ENCODE measurements at regions not wholly inside any gene's neighbourhood (a gene's known extent, or its start where the extent isn't known, plus 50 kb on each side); places are given as distances from the start of the nearest gene placed in this dataset.

DNA sequence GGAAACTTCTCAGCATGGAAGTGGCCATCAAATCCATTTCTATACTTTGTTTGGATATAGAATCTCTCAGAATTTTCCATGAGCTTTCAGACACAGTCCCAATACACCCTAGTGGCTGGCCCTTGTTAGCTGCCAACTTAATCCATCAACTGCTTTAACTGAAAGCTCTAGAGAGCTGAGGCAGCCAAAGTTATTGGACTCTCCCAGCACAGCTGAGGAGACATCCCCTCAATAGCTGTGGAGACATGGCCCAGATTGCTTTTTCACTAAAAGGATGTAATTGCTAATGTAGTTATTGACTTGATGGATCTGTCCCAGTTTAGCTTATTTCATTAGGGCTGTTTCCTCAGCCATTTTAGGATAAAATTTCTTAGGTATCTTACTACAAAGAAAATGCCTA, 94.8 kb upstream of the PRMT6 start (continued):
- TF ChIP-seq, protein P1, sequence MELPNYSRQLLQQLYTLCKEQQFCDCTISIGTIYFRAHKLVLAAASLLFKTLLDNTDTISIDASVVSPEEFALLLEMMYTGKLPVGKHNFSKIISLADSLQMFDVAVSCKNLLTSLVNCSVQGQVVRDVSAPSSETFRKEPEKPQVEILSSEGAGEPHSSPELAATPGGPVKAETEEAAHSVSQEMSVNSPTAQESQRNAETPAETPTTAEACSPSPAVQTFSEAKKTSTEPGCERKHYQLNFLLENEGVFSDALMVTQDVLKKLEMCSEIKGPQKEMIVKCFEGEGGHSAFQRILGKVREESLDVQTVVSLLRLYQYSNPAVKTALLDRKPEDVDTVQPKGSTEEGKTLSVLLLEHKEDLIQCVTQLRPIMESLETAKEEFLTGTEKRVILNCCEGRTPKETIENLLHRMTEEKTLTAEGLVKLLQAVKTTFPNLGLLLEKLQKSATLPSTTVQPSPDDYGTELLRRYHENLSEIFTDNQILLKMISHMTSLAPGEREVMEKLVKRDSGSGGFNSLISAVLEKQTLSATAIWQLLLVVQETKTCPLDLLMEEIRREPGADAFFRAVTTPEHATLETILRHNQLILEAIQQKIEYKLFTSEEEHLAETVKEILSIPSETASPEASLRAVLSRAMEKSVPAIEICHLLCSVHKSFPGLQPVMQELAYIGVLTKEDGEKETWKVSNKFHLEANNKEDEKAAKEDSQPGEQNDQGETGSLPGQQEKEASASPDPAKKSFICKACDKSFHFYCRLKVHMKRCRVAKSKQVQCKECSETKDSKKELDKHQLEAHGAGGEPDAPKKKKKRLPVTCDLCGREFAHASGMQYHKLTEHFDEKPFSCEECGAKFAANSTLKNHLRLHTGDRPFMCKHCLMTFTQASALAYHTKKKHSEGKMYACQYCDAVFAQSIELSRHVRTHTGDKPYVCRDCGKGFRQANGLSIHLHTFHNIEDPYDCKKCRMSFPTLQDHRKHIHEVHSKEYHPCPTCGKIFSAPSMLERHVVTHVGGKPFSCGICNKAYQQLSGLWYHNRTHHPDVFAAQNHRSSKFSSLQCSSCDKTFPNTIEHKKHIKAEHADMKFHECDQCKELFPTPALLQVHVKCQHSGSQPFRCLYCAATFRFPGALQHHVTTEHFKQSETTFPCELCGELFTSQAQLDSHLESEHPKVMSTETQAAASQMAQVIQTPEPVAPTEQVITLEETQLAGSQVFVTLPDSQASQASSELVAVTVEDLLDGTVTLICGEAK (IDR thresholded peaks at IDR 0.05; ENCODE audit: borderline replicate concordance) = no peak
- TF ChIP-seq, protein P2, sequence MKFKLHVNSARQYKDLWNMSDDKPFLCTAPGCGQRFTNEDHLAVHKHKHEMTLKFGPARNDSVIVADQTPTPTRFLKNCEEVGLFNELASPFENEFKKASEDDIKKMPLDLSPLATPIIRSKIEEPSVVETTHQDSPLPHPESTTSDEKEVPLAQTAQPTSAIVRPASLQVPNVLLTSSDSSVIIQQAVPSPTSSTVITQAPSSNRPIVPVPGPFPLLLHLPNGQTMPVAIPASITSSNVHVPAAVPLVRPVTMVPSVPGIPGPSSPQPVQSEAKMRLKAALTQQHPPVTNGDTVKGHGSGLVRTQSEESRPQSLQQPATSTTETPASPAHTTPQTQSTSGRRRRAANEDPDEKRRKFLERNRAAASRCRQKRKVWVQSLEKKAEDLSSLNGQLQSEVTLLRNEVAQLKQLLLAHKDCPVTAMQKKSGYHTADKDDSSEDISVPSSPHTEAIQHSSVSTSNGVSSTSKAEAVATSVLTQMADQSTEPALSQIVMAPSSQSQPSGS (IDR thresholded peaks at IDR 0.05; ENCODE audit: low read length) = no peak
- TF ChIP-seq CBX5 (IDR thresholded peaks at IDR 0.05; ENCODE audit: low read depth) (no peak), SP1 (IDR thresholded peaks at IDR 0.05; ENCODE audit: low read depth, low read length) (no peak)

DNA sequence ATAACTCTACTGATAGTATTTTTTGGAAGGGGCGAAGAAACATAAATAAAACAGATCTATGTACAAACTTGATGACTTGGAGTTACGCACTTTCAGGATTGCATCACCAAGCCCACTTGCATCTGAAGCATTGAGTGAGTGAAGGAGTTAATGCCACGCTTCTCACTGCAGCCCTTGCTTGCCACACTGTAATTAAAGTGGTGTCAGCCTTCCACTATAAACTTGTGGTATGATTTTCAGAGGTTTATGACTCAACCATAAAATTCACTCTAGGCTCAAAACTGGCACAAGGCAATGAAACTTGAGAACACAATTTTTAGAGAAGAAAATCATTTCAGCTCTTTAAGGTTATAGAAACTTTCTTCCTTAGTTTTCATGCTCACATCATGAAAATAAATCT, 93.9 kb upstream of the PRMT6 start:
- no peak overlapping the region for H3K27ac ChIP-seq (ENCODE audit: control insufficient read depth, insufficient read depth)
- no peaks in the 10 kb centered on the region for H3K36me3 ChIP-seq (ENCODE audit: control insufficient read depth in 2 of 2, insufficient read depth in 2 of 2, low read length in 1 of 2)
- ChIA-PET CTCF (interaction anchor here (1.0 kb wide), 1 partner anchor 13 kb away, joined by 4 read pairs; no protein-coding TSS in a partner anchor), POLR2A (no interaction called here), RAD21 (ENCODE audit: unreplicated experiment) (no interaction called here), SMC1A (ENCODE audit: uncharacterized antibody, unreplicated experiment) (interaction anchor here (1.8 kb wide), 1 partner anchor 13 kb away, joined by 4 read pairs; no protein-coding TSS in a partner anchor)
- WGBS (ENCODE audit: insufficient coverage, insufficient replicate concordance, low lambda C conversion rate, missing lambda C conversion rate) = 31% methylated on average over 3 of the region's 3 CpGs
- H3K79me2 ChIP-seq (ENCODE audit: control insufficient read depth, insufficient read depth, low read length) = no peaks in the 10 kb centered on the region
- TF ChIP-seq, protein P3, sequence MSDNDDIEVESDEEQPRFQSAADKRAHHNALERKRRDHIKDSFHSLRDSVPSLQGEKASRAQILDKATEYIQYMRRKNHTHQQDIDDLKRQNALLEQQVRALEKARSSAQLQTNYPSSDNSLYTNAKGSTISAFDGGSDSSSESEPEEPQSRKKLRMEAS (IDR thresholded peaks at IDR 0.05; ENCODE audit: low read depth, low read length) = no peak
- H3K27me3 ChIP-seq (replicated peaks in 1 of 2; ENCODE audit: control insufficient read depth in 2 of 2, insufficient read depth in 2 of 2, low read length in 1 of 2) = no peaks in the 10 kb centered on the region
- no TSS peak for BruUV-seq (replicated peaks)
- in situ Hi-C loops (cut with MboI) = no loop called here
- H3K4me3 ChIP-seq = no peak overlapping the region
- H4K20me1 ChIP-seq (ENCODE audit: control insufficient read depth, insufficient read depth) = no peaks in the 10 kb centered on the region
- H2AFZ ChIP-seq (ENCODE audit: control insufficient read depth, low read depth, low read length) = no peak overlapping the region
- no peaks in the 10 kb centered on the region for H3K9me3 ChIP-seq (replicated peaks; ENCODE audit: control insufficient read depth, insufficient read depth, low read length)
- intact Hi-C loops (cut with micrococcal nuclease; ENCODE audit: unreplicated experiment) = no loop called here
- ATAC-seq (no peak), FAIRE-seq (no peak), DNase-seq (ENCODE audit: low read depth, low spot score) (no peak)
- no peak overlapping the region for H3K9ac ChIP-seq (ENCODE audit: control insufficient read depth, insufficient read depth, low read length)
- H3K4me2 ChIP-seq (ENCODE audit: control insufficient read depth, insufficient read depth) = no peak overlapping the region
- H3K4me1 ChIP-seq (ENCODE audit: control insufficient read depth, insufficient read depth, low read length) = no peaks in the 10 kb centered on the region

Data from GM12878 (cell line).